Coronary artery (tissue), 2 donors: ENCODE measurements at regions not wholly inside any gene's neighbourhood (a gene's known extent, or its start where the extent isn't known, plus 50 kb on each side); places are given as distances from the start of the nearest gene placed in this dataset.

ENCODE experiments used
- DNase-seq: peaks from one replicate; pipeline ENCODE4 v3.0.0-alpha.2; 2017; ENCODE audit warnings: low spot score
- H3K27ac ChIP-seq, 2 donors: fragments of 200-600 bp; sonication (generic); one replicate each; pipeline ENCODE4 v1.5.1; 2016 to 2019
- H3K4me3 ChIP-seq: fragments of 200-600 bp; sonication (generic); 2 replicates; pipeline ENCODE4 v1.5.1; 2016; ENCODE audit warnings: mild to moderate bottlenecking, moderate library complexity
- CTCF ChIP-seq: fragments of 200-600 bp; sonication (generic); IDR thresholded peaks from one replicate; pipeline ENCODE4 v1.5.1; 2019; ENCODE audit warnings: antibody characterized with exemption

DNA sequence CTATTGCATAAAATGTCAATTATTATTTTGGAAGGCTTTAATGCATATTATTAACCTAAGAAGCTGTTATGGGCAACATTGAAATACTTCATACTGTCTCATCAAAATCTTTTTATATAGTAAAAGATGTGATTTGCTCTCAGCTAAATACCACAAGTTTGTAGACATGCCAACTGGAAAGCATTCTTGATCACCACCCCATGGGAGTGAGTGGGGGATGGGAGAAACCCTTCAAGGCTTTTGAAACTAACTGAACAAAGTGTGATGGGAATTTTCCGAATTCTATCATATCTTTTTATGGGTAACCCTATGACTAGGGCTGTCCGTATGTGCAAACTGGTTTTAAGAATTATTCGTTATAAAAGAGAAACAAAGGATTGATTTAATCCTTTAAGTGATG is 377.3 kb upstream of the JAG1 start:
- no peak overlapping the region for H3K4me3 ChIP-seq
- no peak for TF ChIP-seq CTCF
- H3K27ac ChIP-seq, result no peak overlapping the region
- no peak for DNase-seq

- no peak overlapping the region for H3K4me3 ChIP-seq
- DNase-seq, result no peak
- no peak overlapping the region for H3K27ac ChIP-seq
- no peak for TF ChIP-seq CTCF
Observed at GRCh38 chr20:11053310-11053709, 379.5 kb upstream of the JAG1 start.

- no peak for TF ChIP-seq CTCF
- no peak for DNase-seq
- Histone ChIP-seq H3K4me3 (no peak overlapping the region), H3K27ac (no peak overlapping the region)
Observed at GRCh38 chr20:11054266-11054993, 380.6 kb upstream of the JAG1 start.

DNA sequence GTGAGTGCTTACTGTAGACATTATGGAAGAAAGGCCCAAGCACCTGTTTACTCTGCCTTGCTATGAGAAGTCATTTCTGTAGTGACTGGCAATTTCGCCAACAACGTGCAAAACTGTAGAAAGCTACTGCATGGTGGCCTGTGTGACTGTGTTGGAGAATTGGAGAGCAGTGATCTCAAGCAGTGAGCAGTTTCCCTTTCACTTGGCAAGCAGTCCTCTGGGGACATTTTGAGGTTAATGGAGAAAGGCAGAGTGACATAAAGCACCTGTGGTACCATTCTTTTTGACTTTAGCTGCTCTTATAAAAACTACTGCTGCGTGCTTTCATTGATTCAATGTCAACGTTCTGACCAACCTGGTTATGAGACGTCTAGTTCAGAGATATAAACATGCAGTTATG is 382.6 kb upstream of the JAG1 start:
- H3K4me3 ChIP-seq, result no peak overlapping the region
- H3K27ac ChIP-seq, result no peak overlapping the region
- no peak for DNase-seq
- no peak for TF ChIP-seq CTCF

- no peak overlapping the region for H3K27ac ChIP-seq
- H3K4me3 ChIP-seq, result no peak overlapping the region
- no peak for DNase-seq
- TF ChIP-seq CTCF, result no peak
Observed at GRCh38 chr20:11057624-11058023, 383.8 kb upstream of the JAG1 start.

GRCh38 chr20:11059659-11060058 is 385.9 kb upstream of the JAG1 start:
- H3K27ac ChIP-seq, result no peak overlapping the region
- TF ChIP-seq CTCF, result no peak
- H3K4me3 ChIP-seq, result no peak overlapping the region

GRCh38 chr20:11060423-11061185 is 386.8 kb upstream of the JAG1 start:
- no peak for TF ChIP-seq CTCF
- Histone ChIP-seq H3K4me3 (no peak overlapping the region), H3K27ac (no peak overlapping the region)
- DNase-seq, result no peak

More at GRCh38 chr20:11059659-11060058, 385.9 kb upstream of the JAG1 start:
- DNase-seq, result no peak
